Sciatic nerve (tissue), 2 donors: ENCODE measurements at regions not wholly inside any gene's neighbourhood (a gene's known extent, or its start where the extent isn't known, plus 50 kb on each side); places are given as distances from the start of the nearest gene placed in this dataset.

ENCODE experiments used
- ATAC-seq: fragments of 200-7000 bp; cut with Tn5 transposase; one replicate; pipeline ENCODE4 v1.9.1; 2020; ENCODE audit warnings: mild to moderate bottlenecking, moderate library complexity
- DNase-seq: peaks from one replicate; pipeline ENCODE4 v3.0.0-alpha.2; 2020; ENCODE audit warnings: low spot score
- intact Hi-C: fragments of 100-400 bp; cut with DNase I; formaldehyde crosslinking; loops from one replicate; pipeline ENCODE4 v1.14.2; 2022
- donor health status: DM: no; HTN: no; CAD: no.
- donor health status: DM: no; HTN: no; CAD: no.

DNA sequence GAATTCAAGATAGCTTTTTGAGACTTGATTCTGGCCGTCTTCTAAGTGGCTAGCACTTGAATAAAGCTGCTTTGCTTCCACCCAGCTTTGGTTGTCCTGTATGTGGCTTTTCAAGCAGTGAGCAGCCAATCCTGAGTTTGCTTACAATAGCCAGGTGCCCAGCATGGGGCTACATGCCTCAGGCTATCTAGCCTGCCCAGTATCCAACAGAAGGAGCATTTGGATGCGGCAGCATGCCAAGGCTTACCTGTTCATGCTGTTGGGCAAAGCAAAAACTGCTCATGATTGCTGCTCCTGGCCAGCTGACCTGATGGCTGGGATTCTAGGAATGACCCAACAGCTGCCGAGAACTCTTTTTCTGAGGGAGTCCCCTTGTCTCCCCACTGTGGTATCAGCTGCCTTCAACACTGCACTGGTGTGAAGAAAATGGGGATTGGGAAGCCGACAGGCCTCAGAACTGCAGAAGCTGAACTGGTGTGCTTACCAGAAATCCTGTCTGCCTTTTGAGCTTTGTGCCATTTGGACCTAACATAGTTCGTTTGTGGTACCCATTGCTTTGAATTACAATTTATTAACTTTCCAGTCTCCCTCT is 618.9 kb upstream of the IGFBP3 start:
- ATAC-seq = no peak
- DNase-seq = no peak
- intact Hi-C loops = no loop called here

DNA sequence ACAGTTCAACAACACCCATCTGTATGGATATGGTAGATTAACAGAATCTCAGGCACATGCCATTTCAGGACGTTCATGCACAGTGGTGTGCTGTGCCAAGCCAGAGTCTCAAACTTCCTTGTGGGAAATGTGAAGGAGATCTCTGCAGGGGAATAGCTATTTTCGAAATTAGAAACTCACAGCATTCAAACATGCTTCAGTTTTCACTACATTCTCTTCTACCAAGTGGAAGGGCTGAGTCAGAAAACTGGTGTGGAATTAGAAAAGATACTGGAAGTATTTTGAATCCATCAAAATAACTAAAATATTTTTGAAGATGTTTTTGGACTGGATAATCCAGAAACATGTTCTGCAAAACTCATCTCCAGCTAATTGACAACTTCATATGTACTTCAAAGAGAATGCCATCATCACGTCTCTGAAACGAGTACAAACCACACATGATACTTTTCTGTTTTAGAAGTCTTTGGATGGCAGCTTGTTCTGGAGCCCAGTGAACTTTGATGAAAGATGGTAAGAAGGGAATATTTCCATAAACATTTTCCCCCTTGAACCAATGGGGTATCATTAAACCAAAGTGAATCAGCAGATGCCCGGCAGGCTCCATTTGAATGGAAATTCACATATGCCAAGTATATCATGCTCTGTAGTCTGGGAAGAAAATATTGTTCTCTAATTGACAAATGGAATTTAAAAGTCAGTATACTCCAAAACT is 616.3 kb upstream of the IGFBP3 start:
- no peak for ATAC-seq
- DNase-seq = no peak
- intact Hi-C loops = no loop called here

GRCh38 chr7:46534664-46535588 is 613.9 kb upstream of the IGFBP3 start:
- no peak for DNase-seq
- intact Hi-C loops = no loop called here
- peak; percentile 92 for ATAC-seq

DNA sequence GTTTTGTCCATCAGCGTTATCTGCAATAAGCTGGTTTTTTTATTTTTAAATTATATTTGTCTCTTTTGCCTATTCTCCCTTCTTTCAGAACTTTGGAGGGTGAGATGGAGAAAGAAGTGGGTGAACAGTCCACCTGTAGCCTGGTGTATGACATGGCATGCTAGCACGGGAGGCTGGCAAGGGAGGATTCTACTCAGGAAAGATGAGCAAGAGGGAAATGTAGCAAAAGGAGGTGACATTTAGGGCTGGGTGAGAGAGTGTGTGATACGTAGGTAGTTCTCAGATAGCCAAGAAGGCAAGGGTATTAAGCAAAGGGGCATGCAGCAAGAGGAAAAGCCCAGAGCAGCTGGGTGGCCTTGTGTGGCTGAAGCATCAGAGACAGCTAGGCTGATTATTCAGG is 612.9 kb upstream of the IGFBP3 start:
- intact Hi-C loops = no loop called here
- peak; percentile 23 for ATAC-seq
- DNase-seq = no peak

- no peak for ATAC-seq
- no peak for DNase-seq
- intact Hi-C loops = no loop called here
These were observed 611.5 kb upstream of the IGFBP3 start for GRCh38 chr7:46532571-46532970.

DNA sequence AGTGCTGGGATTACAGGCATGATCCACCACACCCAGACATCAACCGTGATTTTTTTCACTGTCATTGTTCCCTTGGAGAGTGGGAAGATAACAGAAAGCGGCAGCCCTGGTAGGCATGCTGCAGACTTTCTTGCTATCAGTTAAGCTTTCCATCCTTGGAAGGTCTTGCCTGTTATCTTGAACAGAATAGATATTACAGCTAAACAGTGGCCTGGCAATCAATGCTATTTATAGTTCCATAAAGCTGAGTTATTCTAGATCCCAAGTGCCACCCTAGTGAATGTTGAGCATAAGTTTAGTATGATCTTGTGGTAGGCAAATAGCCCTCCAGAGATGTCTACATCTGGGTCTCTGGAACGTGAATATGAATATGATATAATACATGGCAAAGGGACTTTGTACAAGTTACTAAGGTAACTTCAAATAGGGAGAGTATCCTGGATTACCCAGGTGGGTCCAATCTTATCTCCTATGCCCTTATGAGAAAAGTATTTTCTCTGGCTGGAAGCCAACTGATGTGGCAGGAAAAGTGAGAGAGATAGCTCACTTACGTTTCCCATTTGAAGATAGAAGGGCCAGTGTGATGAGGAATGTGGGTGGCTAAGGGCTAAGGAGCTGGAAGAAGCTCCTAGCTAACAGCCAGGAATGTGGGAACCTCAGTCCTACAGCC is 609.1 kb upstream of the IGFBP3 start:
- no peak for ATAC-seq
- intact Hi-C loops = no loop called here
- DNase-seq = no peak

GRCh38 chr7:46527360-46527759 is 606.3 kb upstream of the IGFBP3 start:
- ATAC-seq = no peak
- intact Hi-C loops = no loop called here
- DNase-seq = no peak

DNA sequence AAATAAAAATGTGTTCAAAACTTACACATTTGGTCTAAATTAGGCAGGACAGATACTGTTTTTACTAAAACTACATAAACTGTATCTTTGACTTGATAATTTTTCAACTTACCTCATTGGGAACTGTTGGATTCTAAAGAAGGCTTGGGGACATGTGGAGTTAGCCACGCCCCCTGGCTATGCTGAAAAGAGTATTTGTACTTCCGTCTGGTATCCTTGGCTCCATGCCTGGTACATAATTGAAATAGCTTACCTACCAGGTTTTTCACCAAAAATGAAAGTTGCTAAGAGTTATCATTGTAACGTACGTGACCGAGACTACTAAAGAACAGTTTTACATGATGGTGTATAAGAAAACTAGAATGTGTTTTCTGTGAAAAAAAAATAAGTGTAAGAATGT is 604.8 kb upstream of the IGFBP3 start:
- no peak for ATAC-seq
- intact Hi-C loops = no loop called here
- no peak for DNase-seq

- intact Hi-C loops = no loop called here
- DNase-seq (no peak), ATAC-seq (no peak)
These were observed 603.3 kb upstream of the IGFBP3 start for GRCh38 chr7:46524350-46524749.

- ATAC-seq = no peak
- intact Hi-C loops = no loop called here
- no peak for DNase-seq
These were observed 601.4 kb upstream of the IGFBP3 start for GRCh38 chr7:46522354-46522906.

- intact Hi-C loops = no loop called here
- DNase-seq = no peak
- no peak for ATAC-seq
These were observed 597.6 kb upstream of the IGFBP3 start for GRCh38 chr7:46518713-46519112.

GRCh38 chr7:46515844-46516590 is 594.9 kb upstream of the IGFBP3 start:
- DNase-seq (no peak), ATAC-seq (no peak)
- intact Hi-C loops = no loop called here

DNA sequence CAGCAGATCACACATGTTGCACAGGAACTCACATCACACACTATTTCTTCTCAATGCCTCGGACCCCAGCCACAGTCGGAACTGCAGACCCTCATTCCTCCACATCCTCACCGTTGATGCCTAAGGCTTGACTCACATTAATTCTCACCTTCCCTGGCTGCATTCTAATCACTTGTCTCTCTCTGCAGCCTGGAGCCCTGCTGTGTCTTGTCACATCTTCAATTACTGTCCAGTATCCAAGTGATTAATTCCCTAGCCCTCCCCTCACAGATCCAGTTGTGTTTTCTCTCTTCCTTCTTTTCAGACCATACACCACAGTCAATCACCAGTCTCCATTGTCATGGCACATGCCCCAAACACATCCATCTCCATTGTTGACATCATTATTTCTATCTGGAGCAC is 592.4 kb upstream of the IGFBP3 start:
- DNase-seq (no peak), ATAC-seq (no peak)
- intact Hi-C loops = loop anchor here (5.0 kb wide), 1 partner anchor 1316 kb away; no protein-coding TSS in a partner anchor

DNA sequence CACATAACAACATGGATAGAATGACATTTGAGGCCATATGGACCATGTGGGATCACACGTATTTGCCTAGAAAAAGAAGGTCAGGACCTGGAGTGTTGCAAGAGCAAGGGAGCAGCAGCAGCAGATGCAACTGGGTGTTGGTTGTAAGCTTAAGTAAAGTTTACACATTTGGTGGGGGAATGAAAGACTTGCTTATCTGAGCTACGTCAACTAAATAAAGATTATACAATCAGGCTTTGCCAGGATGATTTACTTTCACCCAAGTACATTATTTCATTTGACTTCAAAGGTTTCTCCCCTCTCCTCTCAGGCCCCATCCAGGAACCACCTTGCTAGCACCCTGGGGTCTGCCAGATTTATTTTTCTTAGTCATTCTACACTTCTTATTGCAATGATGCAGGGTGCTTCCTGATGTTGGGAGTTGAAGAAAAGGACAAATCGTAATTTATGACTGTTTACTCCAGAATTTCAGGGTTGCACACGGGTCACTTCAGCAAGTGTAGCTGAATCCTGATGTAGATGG is 591.9 kb upstream of the IGFBP3 start:
- DNase-seq (no peak), ATAC-seq (no peak)
- intact Hi-C loops = loop anchor here (5.0 kb wide), 1 partner anchor 1316 kb away; no protein-coding TSS in a partner anchor

DNA sequence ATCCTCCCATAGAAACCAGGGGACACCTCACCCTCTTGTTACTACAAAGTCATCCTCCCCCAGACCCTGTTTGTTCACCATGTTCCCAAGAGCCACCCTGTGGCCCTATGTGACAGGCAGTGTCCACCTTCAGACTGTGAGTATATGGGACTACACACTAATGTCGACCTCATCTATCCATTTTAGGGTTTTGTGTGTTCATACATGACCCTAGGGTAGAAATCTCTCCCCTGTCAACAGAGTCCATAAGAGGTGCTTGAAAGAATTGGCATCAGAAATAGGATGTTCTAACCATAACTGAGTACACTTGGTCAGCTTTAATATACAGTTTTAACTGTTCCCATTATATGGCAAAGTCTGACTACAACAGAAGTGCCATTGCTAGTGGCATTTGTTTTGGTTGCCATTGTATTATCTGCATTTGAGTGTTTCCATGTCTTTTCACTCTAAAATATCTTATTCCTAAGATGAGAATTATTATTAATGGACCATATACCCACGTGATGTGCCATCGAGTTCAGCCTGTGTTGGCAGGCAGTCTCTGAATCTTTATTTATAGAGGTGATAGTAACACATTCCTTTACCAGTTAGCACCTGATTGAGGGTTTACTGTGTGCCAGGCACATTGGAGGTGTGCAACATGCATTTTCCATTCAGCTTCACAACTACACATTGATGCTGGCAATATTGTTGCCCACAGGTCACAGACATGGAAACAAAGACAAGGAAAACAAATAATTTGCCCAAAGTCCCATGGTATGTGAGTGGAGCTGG is 590.6 kb upstream of the IGFBP3 start:
- no peak for ATAC-seq
- DNase-seq = no peak
- intact Hi-C loops = loop anchor here (5.0 kb wide), 1 partner anchor 1314 kb away; no protein-coding TSS in a partner anchor

- DNase-seq = no peak
- ATAC-seq = no peak
These were observed 587.5 kb upstream of the IGFBP3 start for GRCh38 chr7:46508583-46508982.

DNA sequence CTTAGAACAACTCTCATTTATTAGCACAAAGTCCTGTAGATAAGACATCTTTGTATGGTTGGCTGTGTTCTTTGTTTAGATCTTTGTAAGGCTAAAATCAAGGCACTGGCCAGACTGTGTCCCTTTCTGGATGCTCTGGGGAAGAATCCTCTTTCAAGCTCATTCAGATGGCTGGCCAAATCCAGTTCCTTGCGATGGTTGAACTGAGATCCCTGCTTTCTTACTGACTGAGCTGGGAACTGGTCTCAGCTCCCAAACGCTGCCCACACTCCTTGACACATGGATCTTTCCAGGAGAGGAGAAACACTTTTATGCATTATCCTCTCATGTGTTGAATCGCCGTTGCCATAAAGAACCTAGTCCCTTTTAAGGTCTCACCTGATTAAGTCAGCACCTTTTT is 586.5 kb upstream of the IGFBP3 start:
- ATAC-seq (no peak), DNase-seq (no peak)
- intact Hi-C loops = no loop called here

More at GRCh38 chr7:46508583-46508982, 587.5 kb upstream of the IGFBP3 start:
- intact Hi-C loops = no loop called here
